NB4 (cell line): ENCODE measurements at regions not wholly inside any gene's neighbourhood (a gene's known extent, or its start where the extent isn't known, plus 50 kb on each side); places are given as distances from the start of the nearest gene placed in this dataset.

Experiments
- POLR2A ChIP-seq: IDR thresholded peaks from 2 replicates; pipeline ENCODE4 v1.6.1; 2011; ENCODE audit warnings: mild to moderate bottlenecking; ENCODE audit not compliant: insufficient read length; ENCODE audit errors: extremely low read depth
- TF ChIP-seq, protein P1 (sequence below): IDR thresholded peaks from one replicate; pipeline ENCODE4 v1.5.1; 2012; ENCODE audit warnings: low read depth, low read length
- TF ChIP-seq, protein P2 (sequence below): IDR thresholded peaks from 2 replicates; pipeline ENCODE4 v1.6.1; 2011; ENCODE audit warnings: low read depth, low read length

DNA sequence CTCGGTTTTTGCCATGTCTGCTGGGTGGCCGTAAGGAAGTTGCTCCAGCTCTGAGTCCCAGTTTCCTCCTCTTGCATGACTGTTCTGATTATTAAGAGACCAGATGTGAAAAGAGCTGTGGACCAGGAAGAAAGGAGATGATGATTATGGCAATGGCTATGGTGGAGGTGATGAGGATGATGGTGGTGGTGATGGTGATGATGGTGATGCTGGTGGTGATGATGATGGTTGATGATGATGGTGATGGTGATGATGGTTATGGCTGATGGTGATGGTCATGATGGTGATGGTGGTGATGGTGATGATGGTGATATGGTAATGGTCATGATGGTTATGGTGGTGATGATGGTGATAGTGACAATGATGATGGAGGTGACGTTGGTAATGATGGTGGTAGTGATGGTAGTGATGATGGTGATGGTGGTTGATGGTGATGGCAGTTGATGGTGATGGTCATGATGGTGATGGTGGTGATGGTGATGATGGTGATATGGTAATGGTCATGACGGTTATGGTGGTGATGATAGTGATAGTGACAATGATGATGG, 107.8 kb upstream of the NKX1-1 start:
- TF ChIP-seq, protein P1, sequence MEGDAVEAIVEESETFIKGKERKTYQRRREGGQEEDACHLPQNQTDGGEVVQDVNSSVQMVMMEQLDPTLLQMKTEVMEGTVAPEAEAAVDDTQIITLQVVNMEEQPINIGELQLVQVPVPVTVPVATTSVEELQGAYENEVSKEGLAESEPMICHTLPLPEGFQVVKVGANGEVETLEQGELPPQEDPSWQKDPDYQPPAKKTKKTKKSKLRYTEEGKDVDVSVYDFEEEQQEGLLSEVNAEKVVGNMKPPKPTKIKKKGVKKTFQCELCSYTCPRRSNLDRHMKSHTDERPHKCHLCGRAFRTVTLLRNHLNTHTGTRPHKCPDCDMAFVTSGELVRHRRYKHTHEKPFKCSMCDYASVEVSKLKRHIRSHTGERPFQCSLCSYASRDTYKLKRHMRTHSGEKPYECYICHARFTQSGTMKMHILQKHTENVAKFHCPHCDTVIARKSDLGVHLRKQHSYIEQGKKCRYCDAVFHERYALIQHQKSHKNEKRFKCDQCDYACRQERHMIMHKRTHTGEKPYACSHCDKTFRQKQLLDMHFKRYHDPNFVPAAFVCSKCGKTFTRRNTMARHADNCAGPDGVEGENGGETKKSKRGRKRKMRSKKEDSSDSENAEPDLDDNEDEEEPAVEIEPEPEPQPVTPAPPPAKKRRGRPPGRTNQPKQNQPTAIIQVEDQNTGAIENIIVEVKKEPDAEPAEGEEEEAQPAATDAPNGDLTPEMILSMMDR = no peak
- no peak for TF ChIP-seq POLR2A
- TF ChIP-seq, protein P2, sequence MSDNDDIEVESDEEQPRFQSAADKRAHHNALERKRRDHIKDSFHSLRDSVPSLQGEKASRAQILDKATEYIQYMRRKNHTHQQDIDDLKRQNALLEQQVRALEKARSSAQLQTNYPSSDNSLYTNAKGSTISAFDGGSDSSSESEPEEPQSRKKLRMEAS = no peak
